Neural progenitor cell (in vitro differentiated cells): ENCODE measurements at regions not wholly inside any gene's neighbourhood (a gene's known extent, or its start where the extent isn't known, plus 50 kb on each side); places are given as distances from the start of the nearest gene placed in this dataset.

ENCODE experiments used
- DNase-seq: peaks from one replicate; pipeline ENCODE4 v3.0.0-alpha.2; 2016; ENCODE audit warnings: low spot score
- H2AFZ ChIP-seq: fragments of 200-600 bp; sonication (generic); replicated peaks from 2 replicates; pipeline ENCODE4 v1.6.1; 2016; ENCODE audit warnings: antibody characterized with exemption
- H3F3A ChIP-seq: fragments of 200-600 bp; sonication (generic); 2 replicates; pipeline ENCODE4 v1.6.1; 2016; ENCODE audit warnings: antibody characterized with exemption, low read depth
- H3K27ac ChIP-seq: fragments of 200-600 bp; sonication (generic); 2 replicates; pipeline ENCODE4 v1.5.1; 2016; ENCODE audit warnings: mild to moderate bottlenecking
- H3K27me3 ChIP-seq: fragments of 200-600 bp; sonication (generic); 2 replicates; pipeline ENCODE4 v1.6.1; 2016; ENCODE audit warnings: mild to moderate bottlenecking, moderate library complexity
- H3K36me3 ChIP-seq: fragments of 200-600 bp; sonication (generic); 2 replicates; pipeline ENCODE4 v1.5.1; 2016
- H3K4me1 ChIP-seq: fragments of 200-600 bp; sonication (generic); 2 replicates; pipeline ENCODE4 v1.6.1; 2016; ENCODE audit warnings: mixed run types
- H3K4me2 ChIP-seq: fragments of 200-600 bp; sonication (generic); 2 replicates; pipeline ENCODE4 v1.6.1; 2016
- H3K4me3 ChIP-seq: fragments of 200-600 bp; sonication (generic); 2 replicates; pipeline ENCODE4 v1.5.1; 2016
- H3K79me2 ChIP-seq: fragments of 200-600 bp; sonication (generic); 2 replicates; pipeline ENCODE4 v1.6.1; 2016; ENCODE audit warnings: low read depth
- H3K9ac ChIP-seq: fragments of 200-600 bp; sonication (generic); 2 replicates; pipeline ENCODE4 v1.6.1; 2016
- H3K9me3 ChIP-seq: fragments of 200-600 bp; sonication (generic); 2 replicates; pipeline ENCODE4 v1.5.1; 2016; ENCODE audit warnings: low read depth
- H4K20me1 ChIP-seq: fragments of 200-600 bp; sonication (generic); 2 replicates; pipeline ENCODE4 v1.6.1; 2016; ENCODE audit warnings: low read depth
- H3K27ac Mint-ChIP-seq: 3 replicates; pipeline ENCODE4 v1.8.0; 2021; ENCODE audit warnings: mixed read lengths
- H3K27me3 Mint-ChIP-seq: 2 replicates; pipeline ENCODE4 v1.8.0; 2022; ENCODE audit warnings: low read depth, mild to moderate bottlenecking, inconsistent platforms, moderate library complexity, mixed read lengths; ENCODE audit not compliant: insufficient read depth
- H3K36me3 Mint-ChIP-seq: 3 replicates; pipeline ENCODE4 v1.8.0; 2021; ENCODE audit warnings: mixed read lengths
- H3K4me1 Mint-ChIP-seq: 3 replicates; pipeline ENCODE4 v1.8.0; 2021; ENCODE audit warnings: mixed read lengths
- H3K4me3 Mint-ChIP-seq: 3 replicates; pipeline ENCODE4 v1.8.0; 2021; ENCODE audit warnings: mild to moderate bottlenecking, moderate library complexity, mixed read lengths
- H3K9me3 Mint-ChIP-seq: 3 replicates; pipeline ENCODE4 v1.8.0; 2020; ENCODE audit warnings: mixed read lengths
- CTCF ChIP-seq: fragments of 200-600 bp; sonication (generic); IDR thresholded peaks from 2 replicates; pipeline ENCODE4 v1.5.1; 2017; ENCODE audit warnings: antibody characterized with exemption, mild to moderate bottlenecking
- EZH2 ChIP-seq: fragments of 200-600 bp; sonication (generic); IDR thresholded peaks from 2 replicates; pipeline ENCODE4 v1.6.1; 2017; ENCODE audit warnings: antibody characterized with exemption, mild to moderate bottlenecking, moderate library complexity
- EZH2phosphoT487 ChIP-seq: fragments of 200-600 bp; sonication (generic); IDR thresholded peaks from 2 replicates; pipeline ENCODE4 v1.6.1; 2017; ENCODE audit warnings: antibody characterized with exemption

GRCh38 chr15:95111969-95112368 is 880.6 kb downstream of the MCTP2 start:
- H3K79me2 ChIP-seq = no peaks in the 10 kb centered on the region
- H3K36me3 Mint-ChIP-seq = no peaks in the 10 kb centered on the region
- no peaks in the 10 kb centered on the region for H3F3A ChIP-seq
- no peak overlapping the region for H2AFZ ChIP-seq
- no peak overlapping the region for H3K4me3 ChIP-seq
- TF ChIP-seq EZH2phosphoT487 (no peak), EZH2 (no peak), CTCF (no peak)
- peaks cover 2% of the 10 kb centered on the region for H3K9me3 Mint-ChIP-seq
- no peak overlapping the region for H3K27ac Mint-ChIP-seq
- H3K27ac ChIP-seq = no peak overlapping the region
- H3K36me3 ChIP-seq = no peaks in the 10 kb centered on the region
- no peaks in the 10 kb centered on the region for H4K20me1 ChIP-seq
- DNase-seq = no peak
- H3K4me3 Mint-ChIP-seq = no peak overlapping the region
- peaks cover 4% of the 10 kb centered on the region for H3K27me3 Mint-ChIP-seq
- H3K4me2 ChIP-seq = no peak overlapping the region
- peaks cover 4% of the 10 kb centered on the region for H3K4me1 ChIP-seq
- H3K9me3 ChIP-seq = no peaks in the 10 kb centered on the region
- no peaks in the 10 kb centered on the region for H3K27me3 ChIP-seq
- H3K4me1 Mint-ChIP-seq = no peaks in the 10 kb centered on the region
- no peak overlapping the region for H3K9ac ChIP-seq

GRCh38 chr15:95113041-95113440 is 881.7 kb downstream of the MCTP2 start:
- DNase-seq = no peak
- Mint-ChIP-seq H3K36me3 (no peaks in the 10 kb centered on the region), H3K4me1 (no peaks in the 10 kb centered on the region), H3K27ac (no peak overlapping the region), H3K4me3 (no peak overlapping the region), H3K27me3 (peaks cover 4% of the 10 kb centered on the region), H3K9me3 (peaks cover 2% of the 10 kb centered on the region)
- Histone ChIP-seq H3K9ac (no peak overlapping the region), H3K27ac (no peak overlapping the region), H3K4me1 (no peaks in the 10 kb centered on the region), H3K79me2 (no peaks in the 10 kb centered on the region), H3K4me2 (no peak overlapping the region), H3K4me3 (no peak overlapping the region), H3K9me3 (no peaks in the 10 kb centered on the region), H3F3A (no peaks in the 10 kb centered on the region), H4K20me1 (no peaks in the 10 kb centered on the region), H2AFZ (no peak overlapping the region), H3K27me3 (no peaks in the 10 kb centered on the region), H3K36me3 (no peaks in the 10 kb centered on the region)
- TF ChIP-seq CTCF (no peak), EZH2phosphoT487 (no peak), EZH2 (no peak)

- Histone ChIP-seq H2AFZ (peak overlapping the region; percentile 9), H3K79me2 (no peaks in the 10 kb centered on the region), H3K27me3 (no peaks in the 10 kb centered on the region), H3K27ac (no peak overlapping the region), H3K4me2 (no peak overlapping the region), H3K9ac (no peak overlapping the region), H3F3A (no peaks in the 10 kb centered on the region), H4K20me1 (no peaks in the 10 kb centered on the region), H3K4me1 (no peaks in the 10 kb centered on the region), H3K4me3 (no peak overlapping the region), H3K9me3 (no peaks in the 10 kb centered on the region), H3K36me3 (no peaks in the 10 kb centered on the region)
- Mint-ChIP-seq H3K27me3 (no peaks in the 10 kb centered on the region), H3K4me3 (no peak overlapping the region), H3K9me3 (peaks cover 2% of the 10 kb centered on the region), H3K36me3 (no peaks in the 10 kb centered on the region), H3K27ac (no peak overlapping the region), H3K4me1 (no peaks in the 10 kb centered on the region)
- TF ChIP-seq CTCF (no peak), EZH2phosphoT487 (no peak), EZH2 (no peak)
- DNase-seq = no peak
Observed at GRCh38 chr15:95119041-95119610, 887.8 kb downstream of the MCTP2 start.
